GM19452 (cell line): ENCODE measurements at regions not wholly inside any gene's neighbourhood (a gene's known extent, or its start where the extent isn't known, plus 50 kb on each side); places are given as distances from the start of the nearest gene placed in this dataset.

Experiments
- ATAC-seq: cut with Tn5 transposase; IDR thresholded peaks from one replicate; pipeline ENCODE4 v1.9.1; 2021; ENCODE audit not compliant: unreplicated experiment

- no peak for ATAC-seq
Observed at GRCh38 chr6:56378507-56378906, 131.1 kb upstream of the COL21A1 start.

GRCh38 chr6:56377295-56377694 is 129.9 kb upstream of the COL21A1 start:
- no peak for ATAC-seq

- no peak for ATAC-seq
Observed at GRCh38 chr6:56375806-56376205, 128.4 kb upstream of the COL21A1 start.

GRCh38 chr6:56374841-56375369 is 127.5 kb upstream of the COL21A1 start:
- ATAC-seq = no peak

- no peak for ATAC-seq
Observed at GRCh38 chr6:56372406-56372995, 125.1 kb upstream of the COL21A1 start.

GRCh38 chr6:56370561-56371211 is 123.3 kb upstream of the COL21A1 start:
- peak; percentile 93 for ATAC-seq

- ATAC-seq = no peak
Observed at GRCh38 chr6:56370127-56370540, 122.8 kb upstream of the COL21A1 start.

GRCh38 chr6:56368491-56368890 is 121.1 kb upstream of the COL21A1 start:
- no peak for ATAC-seq

- no peak for ATAC-seq
Observed at GRCh38 chr6:56366141-56366852, 118.9 kb upstream of the COL21A1 start.

GRCh38 chr6:56364827-56365339 is 117.5 kb upstream of the COL21A1 start:
- ATAC-seq = no peak

GRCh38 chr6:56364431-56364826 is 117.0 kb upstream of the COL21A1 start:
- ATAC-seq = no peak

- ATAC-seq = no peak
Observed at GRCh38 chr6:56363796-56364430, 116.5 kb upstream of the COL21A1 start.

GRCh38 chr6:56361812-56362211 is 114.4 kb upstream of the COL21A1 start:
- ATAC-seq = no peak

GRCh38 chr6:56359201-56359899 is 112.0 kb upstream of the COL21A1 start:
- ATAC-seq = peak; percentile 76

- ATAC-seq = no peak
Observed at GRCh38 chr6:56357616-56358373, 110.4 kb upstream of the COL21A1 start.

GRCh38 chr6:56356426-56356825 is 109.0 kb upstream of the COL21A1 start:
- no peak for ATAC-seq

- ATAC-seq = no peak
Observed at GRCh38 chr6:56353860-56354259, 106.5 kb upstream of the COL21A1 start.

- no peak for ATAC-seq
Observed at GRCh38 chr6:56350628-56351260, 103.4 kb upstream of the COL21A1 start.

- ATAC-seq = no peak
Observed at GRCh38 chr6:56349194-56349593, 101.8 kb upstream of the COL21A1 start.

- no peak for ATAC-seq
Observed at GRCh38 chr6:56348578-56348977, 101.2 kb upstream of the COL21A1 start.
